WTC11 (cell line): ENCODE measurements at regions not wholly inside any gene's neighbourhood (a gene's known extent, or its start where the extent isn't known, plus 50 kb on each side); places are given as distances from the start of the nearest gene placed in this dataset.

Source experiments
- AFF4 ChIP-seq: sonication (generic); formaldehyde crosslinking; IDR thresholded peaks from 2 replicates; pipeline ENCODE4 v1.8.1; 2023; ENCODE audit warnings: mild to moderate bottlenecking, missing genetic modification reagents, borderline replicate concordance
- ATF2 ChIP-seq: sonication (generic); formaldehyde crosslinking; IDR thresholded peaks from 2 replicates; pipeline ENCODE4 v1.8.1; 2022; ENCODE audit warnings: low read depth, missing genetic modification reagents, borderline replicate concordance
- CTCF ChIP-seq: fragments of 200-600 bp; IDR thresholded peaks from 2 replicates; pipeline ENCODE4 v1.8.0; 2022; ENCODE audit warnings: antibody characterized with exemption
- ETV6 ChIP-seq: sonication (generic); formaldehyde crosslinking; IDR thresholded peaks from 2 replicates; pipeline ENCODE4 v1.8.1; 2022; ENCODE audit warnings: mild to moderate bottlenecking, missing genetic modification reagents
- FOXP1 ChIP-seq: sonication (generic); formaldehyde crosslinking; IDR thresholded peaks from 2 replicates; pipeline ENCODE4 v1.8.0; 2022; ENCODE audit warnings: missing genetic modification reagents, mild to moderate bottlenecking, moderate library complexity, borderline replicate concordance
- MAX ChIP-seq: sonication (generic); formaldehyde crosslinking; IDR thresholded peaks from 2 replicates; pipeline ENCODE4 v1.8.0; 2022; ENCODE audit warnings: mild to moderate bottlenecking, missing genetic modification reagents
- MLX ChIP-seq: sonication (generic); formaldehyde crosslinking; IDR thresholded peaks from 2 replicates; pipeline ENCODE4 v1.8.1; 2023; ENCODE audit warnings: mild to moderate bottlenecking, missing genetic modification reagents, moderate library complexity
- NFYB ChIP-seq: sonication (generic); formaldehyde crosslinking; conservative IDR thresholded peaks from 2 replicates; pipeline ENCODE4 v1.8.0; 2022; ENCODE audit warnings: low read depth, missing genetic modification reagents
- RELA ChIP-seq: sonication (generic); formaldehyde crosslinking; IDR thresholded peaks from 2 replicates; pipeline ENCODE4 v1.8.1; 2022; ENCODE audit warnings: missing genetic modification reagents, mild to moderate bottlenecking, borderline replicate concordance
- SP1 ChIP-seq: sonication (generic); formaldehyde crosslinking; conservative IDR thresholded peaks from 2 replicates; pipeline ENCODE4 v1.8.1; 2022; ENCODE audit warnings: missing genetic modification reagents
- TEAD4 ChIP-seq: sonication (generic); formaldehyde crosslinking; IDR thresholded peaks from 2 replicates; pipeline ENCODE4 v1.8.0; 2022; ENCODE audit warnings: mild to moderate bottlenecking, missing genetic modification reagents
- ZBTB43 ChIP-seq: sonication (generic); formaldehyde crosslinking; IDR thresholded peaks from 2 replicates; pipeline ENCODE4 v1.8.1; 2023; ENCODE audit warnings: mild to moderate bottlenecking, missing genetic modification reagents
- ZNF671 ChIP-seq: fragments of 250-450 bp; sonication (Bioruptor Pico); IDR thresholded peaks from 2 replicates; pipeline ENCODE4 v1.8.0; 2021; ENCODE audit warnings: mild to moderate bottlenecking

- no peak for TF ChIP-seq AFF4 (CRISPR knock-in tag)
- TF ChIP-seq CTCF: no peak
- TF ChIP-seq SP1 (CRISPR knock-in tag): no peak
- no peak for TF ChIP-seq ZBTB43 (CRISPR knock-in tag)
- no peak for TF ChIP-seq ETV6
- no peak for TF ChIP-seq ATF2 (CRISPR knock-in tag)
- no peak for TF ChIP-seq RELA (CRISPR knock-in tag)
- TF ChIP-seq MAX (CRISPR knock-in tag): no peak
- no peak for TF ChIP-seq FOXP1
- no peak for TF ChIP-seq NFYB (CRISPR knock-in tag)
- TF ChIP-seq ZNF671: no peak
- no peak for TF ChIP-seq MLX (CRISPR knock-in tag)
- TF ChIP-seq TEAD4: no peak
These were observed 133.1 kb downstream of the KDR start for GRCh38 chr4:54992266-54992665.
